CD14-positive monocyte (primary cell): ENCODE measurements at regions not wholly inside any gene's neighbourhood (a gene's known extent, or its start where the extent isn't known, plus 50 kb on each side); places are given as distances from the start of the nearest gene placed in this dataset.

Experiments
- DNase-seq, 3 donors: peaks; one replicate each; pipeline ENCODE4 v3.0.0-alpha.2; 2011 to 2022
- H2AFZ ChIP-seq: 2 replicates; pipeline ENCODE4 v1.6.0; 2012; ENCODE audit warnings: mild to moderate bottlenecking, low read depth, low read length, inconsistent platforms; ENCODE audit not compliant: insufficient read depth, poor library complexity, severe bottlenecking
- H3K27ac ChIP-seq, 2 donors: 1 replicate in 1 of 2; 2 replicates in 1 of 2; pipeline ENCODE4 v1.5.1; 2012 to 2013; ENCODE audit warnings: low read length in 2 of 2, control low read depth in 1 of 2, inconsistent platforms in 1 of 2, low read depth in 1 of 2, mild to moderate bottlenecking in 1 of 2
- H3K27me3 ChIP-seq, 2 donors: one replicate each; pipeline versions ENCODE4 v1.6.0 to v1.6.1; 2011 to 2013; ENCODE audit warnings: low read length in 2 of 2; ENCODE audit not compliant: control insufficient read depth in 2 of 2, insufficient read depth in 2 of 2
- H3K36me3 ChIP-seq, 2 donors: replicated peaks in 1 of 2; 1 replicate in 1 of 2; 2 replicates in 1 of 2; pipeline versions ENCODE4 v1.5.1 to v1.6.1; 2012 to 2013; ENCODE audit warnings: low read length in 2 of 2, control low read depth in 1 of 2, inconsistent platforms in 1 of 2, mild to moderate bottlenecking in 1 of 2; ENCODE audit not compliant: insufficient read depth in 2 of 2, control insufficient read depth in 1 of 2
- H3K4me1 ChIP-seq, 2 donors: 1 replicate in 1 of 2; 2 replicates in 1 of 2; pipeline versions ENCODE4 v1.5.1 to v1.6.1; 2012 to 2013; ENCODE audit warnings: low read length in 2 of 2, control low read depth in 1 of 2, inconsistent platforms in 1 of 2, mild to moderate bottlenecking in 1 of 2, moderate library complexity in 1 of 2; ENCODE audit not compliant: insufficient read depth in 2 of 2, control insufficient read depth in 1 of 2
- H3K4me2 ChIP-seq: replicated peaks from 2 replicates; pipeline ENCODE3; 2012; ENCODE audit warnings: low read length, moderate library complexity, mild to moderate bottlenecking; ENCODE audit not compliant: poor library complexity, severe bottlenecking; ENCODE audit errors: extremely low read depth
- H3K4me3 ChIP-seq, 3 experiments: fragments of 200-600 bp in 1 of 3; sonication (generic) in 1 of 3; replicated peaks in 1 of 3; 1 replicate in 2 of 3; 2 replicates in 1 of 3; pipeline ENCODE4 v1.5.1; 2011 to 2013; ENCODE audit warnings: low read length in 3 of 3, mild to moderate bottlenecking in 3 of 3, control low read depth in 2 of 3, low read depth in 2 of 3, inconsistent platforms in 1 of 3, moderate library complexity in 1 of 3
- H3K79me2 ChIP-seq: 2 replicates; pipeline ENCODE4 v1.6.0; 2012; ENCODE audit warnings: mild to moderate bottlenecking, control low read depth, inconsistent platforms, low read length, moderate library complexity; ENCODE audit not compliant: insufficient read depth
- H3K9ac ChIP-seq: 2 replicates; pipeline ENCODE4 v1.6.0; 2017; ENCODE audit warnings: low read length, mild to moderate bottlenecking; ENCODE audit not compliant: insufficient read depth, poor library complexity, severe bottlenecking
- H3K9me3 ChIP-seq, 2 donors: replicated peaks in 1 of 2; 1 replicate in 1 of 2; 2 replicates in 1 of 2; pipeline versions ENCODE4 v1.5.1 to v1.6.1; 2012 to 2013; ENCODE audit warnings: low read length in 2 of 2, control low read depth in 1 of 2; ENCODE audit not compliant: control insufficient read depth in 1 of 2, insufficient read depth in 1 of 2
- H4K20me1 ChIP-seq: 2 replicates; pipeline ENCODE4 v1.6.0; 2012; ENCODE audit warnings: mild to moderate bottlenecking, low read length, control low read depth, moderate library complexity; ENCODE audit not compliant: insufficient read depth
- H3K27ac Mint-ChIP-seq, 7 donors: one replicate each; pipeline ENCODE4 v1.8.0; 2020; ENCODE audit warnings: mild to moderate bottlenecking in 7 of 7, mixed read lengths in 7 of 7, moderate library complexity in 6 of 7, inconsistent platforms in 2 of 7
- H3K27me3 Mint-ChIP-seq, 3 donors: one replicate each; pipeline ENCODE4 v1.8.0; 2021 to 2022; ENCODE audit warnings: low read depth in 3 of 3, mild to moderate bottlenecking in 3 of 3, mixed read lengths in 3 of 3, moderate library complexity in 3 of 3, inconsistent platforms in 1 of 3
- H3K36me3 Mint-ChIP-seq, 2 donors: one replicate each; pipeline ENCODE4 v1.8.0; 2020; ENCODE audit warnings: mixed read lengths in 2 of 2, inconsistent platforms in 1 of 2, mild to moderate bottlenecking in 1 of 2
- H3K4me1 Mint-ChIP-seq: one replicate; pipeline ENCODE4 v1.8.0; 2020; ENCODE audit warnings: mild to moderate bottlenecking, mixed read lengths
- H3K4me3 Mint-ChIP-seq, 2 donors: one replicate each; pipeline ENCODE4 v1.8.0; 2020; ENCODE audit warnings: mild to moderate bottlenecking in 2 of 2, mixed read lengths in 2 of 2, moderate library complexity in 1 of 2
- H3K9me3 Mint-ChIP-seq, 7 donors: one replicate each; pipeline ENCODE4 v1.8.0; 2020 to 2022; ENCODE audit warnings: mixed read lengths in 7 of 7, mild to moderate bottlenecking in 6 of 7, moderate library complexity in 6 of 7, inconsistent platforms in 2 of 7
- WGBS: methylation state at CpG from one replicate; pipeline ENCODE4 v1.1.5; 2013; ENCODE audit warnings: missing lambda C conversion rate; ENCODE audit not compliant: insufficient coverage; 5-methylcytosine and 5-hydroxymethylcytosine counted together
- intact Hi-C, 2 donors: fragments of 100-400 bp; cut with micrococcal nuclease; formaldehyde crosslinking; loops; one replicate each; pipeline versions ENCODE4 v1.15.0 to v1.15.1; 2023
- TF ChIP-seq, protein P1 (sequence below): fragments of 200-600 bp; IDR thresholded peaks from one replicate; pipeline ENCODE4 v1.8.0; 2022; ENCODE audit warnings: antibody characterized with exemption, mild to moderate bottlenecking

DNA sequence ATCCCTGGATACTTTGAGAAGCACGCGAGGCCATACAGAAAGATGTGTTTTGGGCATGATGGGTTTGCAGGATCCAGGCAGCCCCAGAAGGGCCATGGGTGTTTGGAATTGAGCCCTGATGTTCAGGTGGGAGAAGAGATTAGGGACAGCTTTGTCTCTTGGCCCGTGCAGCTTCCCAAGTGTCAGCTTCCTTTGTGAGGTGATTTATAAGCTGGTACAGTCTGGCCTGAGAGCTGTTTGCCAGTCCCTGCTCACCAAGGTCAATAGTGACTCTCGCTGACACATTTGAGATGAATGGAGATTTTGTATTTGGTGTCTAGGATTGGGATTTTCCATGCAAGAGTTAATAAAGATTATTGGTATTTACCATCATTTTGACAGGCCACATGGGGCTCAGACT, 165.9 kb downstream of the ICE1 start:
- Histone ChIP-seq H2AFZ (no peak overlapping the region), H3K9ac (no peak overlapping the region), H3K4me1 (no peaks in the 10 kb centered on the region), H3K4me3 (no peak overlapping the region), H3K4me2 (no peak overlapping the region), H3K9me3 (peaks cover 0 to 14% of the 10 kb centered on the region in 2 donors), H3K79me2 (no peaks in the 10 kb centered on the region), H3K27ac (no peak overlapping the region), H4K20me1 (no peaks in the 10 kb centered on the region), H3K36me3 (no peaks in the 10 kb centered on the region), H3K27me3 (no peaks in the 10 kb centered on the region)
- no peak for DNase-seq
- TF ChIP-seq, protein P1, sequence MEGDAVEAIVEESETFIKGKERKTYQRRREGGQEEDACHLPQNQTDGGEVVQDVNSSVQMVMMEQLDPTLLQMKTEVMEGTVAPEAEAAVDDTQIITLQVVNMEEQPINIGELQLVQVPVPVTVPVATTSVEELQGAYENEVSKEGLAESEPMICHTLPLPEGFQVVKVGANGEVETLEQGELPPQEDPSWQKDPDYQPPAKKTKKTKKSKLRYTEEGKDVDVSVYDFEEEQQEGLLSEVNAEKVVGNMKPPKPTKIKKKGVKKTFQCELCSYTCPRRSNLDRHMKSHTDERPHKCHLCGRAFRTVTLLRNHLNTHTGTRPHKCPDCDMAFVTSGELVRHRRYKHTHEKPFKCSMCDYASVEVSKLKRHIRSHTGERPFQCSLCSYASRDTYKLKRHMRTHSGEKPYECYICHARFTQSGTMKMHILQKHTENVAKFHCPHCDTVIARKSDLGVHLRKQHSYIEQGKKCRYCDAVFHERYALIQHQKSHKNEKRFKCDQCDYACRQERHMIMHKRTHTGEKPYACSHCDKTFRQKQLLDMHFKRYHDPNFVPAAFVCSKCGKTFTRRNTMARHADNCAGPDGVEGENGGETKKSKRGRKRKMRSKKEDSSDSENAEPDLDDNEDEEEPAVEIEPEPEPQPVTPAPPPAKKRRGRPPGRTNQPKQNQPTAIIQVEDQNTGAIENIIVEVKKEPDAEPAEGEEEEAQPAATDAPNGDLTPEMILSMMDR: no peak
- H3K9me3 Mint-ChIP-seq: peaks cover 0 to 22% (median 3%) of the 10 kb centered on the region in 7 donors
- WGBS: 78% methylated on average over 4 of the region's 4 CpGs
- no peak overlapping the region for H3K4me3 Mint-ChIP-seq
- peaks cover 0 to 5% (median 0%) of the 10 kb centered on the region in 3 donors for H3K27me3 Mint-ChIP-seq
- no peaks in the 10 kb centered on the region for H3K36me3 Mint-ChIP-seq
- no peaks in the 10 kb centered on the region for H3K4me1 Mint-ChIP-seq
- intact Hi-C loops: no loop called here
- H3K27ac Mint-ChIP-seq: no peak overlapping the region

- Mint-ChIP-seq H3K9me3 (peaks cover 0 to 19% (median 3%) of the 10 kb centered on the region in 7 donors), H3K27me3 (peaks cover 0 to 5% (median 0%) of the 10 kb centered on the region in 3 donors), H3K4me1 (no peaks in the 10 kb centered on the region), H3K36me3 (no peaks in the 10 kb centered on the region), H3K27ac (no peak overlapping the region), H3K4me3 (no peak overlapping the region)
- no peaks in the 10 kb centered on the region for H3K4me1 ChIP-seq
- no peaks in the 10 kb centered on the region for H3K79me2 ChIP-seq
- H4K20me1 ChIP-seq: no peaks in the 10 kb centered on the region
- 85% methylated on average over 3 of the region's 3 CpGs for WGBS
- no peak overlapping the region for H3K27ac ChIP-seq
- H3K9me3 ChIP-seq: peaks cover 0 to 14% of the 10 kb centered on the region in 2 donors
- intact Hi-C loops: no loop called here
- H3K36me3 ChIP-seq: no peaks in the 10 kb centered on the region
- TF ChIP-seq, protein P1: no peak
- H3K4me3 ChIP-seq: no peak overlapping the region
- no peak overlapping the region for H3K9ac ChIP-seq
- H3K4me2 ChIP-seq: no peak overlapping the region
- H3K27me3 ChIP-seq: no peaks in the 10 kb centered on the region
- no peak overlapping the region for H2AFZ ChIP-seq
- no peak for DNase-seq
These were observed 165.0 kb downstream of the ICE1 start for GRCh38 chr5:5587474-5587873.
